Colonic mucosa (tissue), 4 donors: ENCODE measurements at regions not wholly inside any gene's neighbourhood (a gene's known extent, or its start where the extent isn't known, plus 50 kb on each side); places are given as distances from the start of the nearest gene placed in this dataset.

Source experiments
- DNase-seq: peaks from one replicate; pipeline ENCODE4 v3.0.0-alpha.2; 2020
- H3K27ac ChIP-seq: fragments of 200-600 bp; one replicate; pipeline ENCODE4 v1.8.0; 2021
- H3K27me3 ChIP-seq: fragments of 200-600 bp; one replicate; pipeline ENCODE4 v1.8.0; 2021
- H3K36me3 ChIP-seq: fragments of 200-600 bp; one replicate; pipeline ENCODE4 v1.8.0; 2021
- H3K4me1 ChIP-seq: fragments of 200-600 bp; one replicate; pipeline ENCODE4 v1.8.0; 2021; ENCODE audit warnings: mild to moderate bottlenecking
- H3K4me3 ChIP-seq: fragments of 200-600 bp; one replicate; pipeline ENCODE4 v1.8.0; 2021
- H3K9ac ChIP-seq, 2 donors: one replicate each; pipeline ENCODE4 v1.7.0; 2013; ENCODE audit warnings: control low read depth in 2 of 2, low read depth in 2 of 2, low read length in 2 of 2
- H3K9me3 ChIP-seq: fragments of 200-600 bp; one replicate; pipeline ENCODE4 v1.8.0; 2021
- intact Hi-C: fragments of 100-400 bp; cut with DNase I; formaldehyde crosslinking; loops from one replicate; pipeline ENCODE4 v1.14.1; 2022
- TF ChIP-seq, protein P1 (sequence below): fragments of 200-600 bp; IDR thresholded peaks from one replicate; pipeline ENCODE4 v1.8.0; 2022; ENCODE audit warnings: antibody characterized with exemption, mild to moderate bottlenecking
- donor health status: healthy.
- donor health status: DM: no; HTN: no; CAD: no.
- donor health status: DM: no; HTN: no; CAD: no.

DNA sequence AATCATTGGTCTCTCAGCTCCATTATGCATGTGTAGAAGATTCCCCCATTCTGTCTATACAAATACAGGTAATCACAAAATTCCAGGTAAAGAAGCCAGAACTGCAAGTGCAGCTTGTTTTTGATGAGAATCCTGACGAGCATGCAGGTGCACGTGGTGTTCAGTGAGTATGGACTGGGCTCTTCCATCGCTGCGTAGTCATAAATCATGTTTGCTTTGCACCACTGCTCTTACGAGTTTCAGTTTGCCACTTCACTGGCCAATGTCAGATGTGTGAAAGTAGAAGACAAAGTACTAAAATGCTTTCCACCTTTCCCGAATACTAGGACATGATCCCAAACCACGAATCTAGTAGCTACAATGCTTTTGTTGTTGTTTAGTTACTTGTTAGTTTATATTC lies 390.7 kb downstream of the LIG4 start:
- no peak overlapping the region for H3K9ac ChIP-seq
- H3K9me3 ChIP-seq = no peaks in the 10 kb centered on the region
- no peaks in the 10 kb centered on the region for H3K36me3 ChIP-seq
- no peaks in the 10 kb centered on the region for H3K4me1 ChIP-seq
- DNase-seq = no peak
- TF ChIP-seq, protein P1, sequence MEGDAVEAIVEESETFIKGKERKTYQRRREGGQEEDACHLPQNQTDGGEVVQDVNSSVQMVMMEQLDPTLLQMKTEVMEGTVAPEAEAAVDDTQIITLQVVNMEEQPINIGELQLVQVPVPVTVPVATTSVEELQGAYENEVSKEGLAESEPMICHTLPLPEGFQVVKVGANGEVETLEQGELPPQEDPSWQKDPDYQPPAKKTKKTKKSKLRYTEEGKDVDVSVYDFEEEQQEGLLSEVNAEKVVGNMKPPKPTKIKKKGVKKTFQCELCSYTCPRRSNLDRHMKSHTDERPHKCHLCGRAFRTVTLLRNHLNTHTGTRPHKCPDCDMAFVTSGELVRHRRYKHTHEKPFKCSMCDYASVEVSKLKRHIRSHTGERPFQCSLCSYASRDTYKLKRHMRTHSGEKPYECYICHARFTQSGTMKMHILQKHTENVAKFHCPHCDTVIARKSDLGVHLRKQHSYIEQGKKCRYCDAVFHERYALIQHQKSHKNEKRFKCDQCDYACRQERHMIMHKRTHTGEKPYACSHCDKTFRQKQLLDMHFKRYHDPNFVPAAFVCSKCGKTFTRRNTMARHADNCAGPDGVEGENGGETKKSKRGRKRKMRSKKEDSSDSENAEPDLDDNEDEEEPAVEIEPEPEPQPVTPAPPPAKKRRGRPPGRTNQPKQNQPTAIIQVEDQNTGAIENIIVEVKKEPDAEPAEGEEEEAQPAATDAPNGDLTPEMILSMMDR = no peak
- H3K27me3 ChIP-seq = no peaks in the 10 kb centered on the region
- H3K27ac ChIP-seq = no peak overlapping the region
- intact Hi-C loops = no loop called here
- H3K4me3 ChIP-seq = no peak overlapping the region

GRCh38 chr13:107822006-107822405 lies 393.3 kb downstream of the LIG4 start:
- no peak overlapping the region for H3K9ac ChIP-seq
- DNase-seq = no peak
- H3K36me3 ChIP-seq = no peaks in the 10 kb centered on the region
- H3K4me3 ChIP-seq = no peak overlapping the region
- H3K9me3 ChIP-seq = no peaks in the 10 kb centered on the region
- H3K27ac ChIP-seq = no peak overlapping the region
- TF ChIP-seq, protein P1 = no peak
- H3K27me3 ChIP-seq = no peaks in the 10 kb centered on the region
- H3K4me1 ChIP-seq = no peaks in the 10 kb centered on the region
- intact Hi-C loops = no loop called here

- Histone ChIP-seq H3K9ac (no peak overlapping the region), H3K36me3 (no peaks in the 10 kb centered on the region), H3K4me3 (no peak overlapping the region), H3K9me3 (no peaks in the 10 kb centered on the region), H3K27me3 (no peaks in the 10 kb centered on the region), H3K27ac (no peak overlapping the region), H3K4me1 (no peaks in the 10 kb centered on the region)
- DNase-seq = no peak
- intact Hi-C loops = no loop called here
- TF ChIP-seq, protein P1 = no peak
Measured at GRCh38 chr13:107821492-107821891, 393.8 kb downstream of the LIG4 start.

DNA sequence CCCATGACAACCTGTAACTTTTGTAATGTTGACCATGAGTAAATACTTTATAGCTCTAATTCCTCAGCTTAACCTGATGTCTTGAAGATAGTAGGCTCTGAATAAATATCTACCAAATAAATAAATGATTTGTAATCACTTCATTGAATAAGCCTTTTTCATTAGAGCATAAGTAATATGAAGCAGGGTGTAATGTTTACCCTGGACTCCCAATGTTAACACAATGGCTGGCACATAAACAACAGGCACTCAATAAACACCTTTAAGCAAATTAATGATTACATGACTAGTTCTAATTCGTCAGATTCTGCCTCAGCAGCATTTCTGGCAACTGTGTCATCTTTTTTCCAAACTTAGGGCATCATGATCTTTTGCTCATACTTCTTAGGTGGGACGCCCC lies 396.3 kb downstream of the LIG4 start:
- Histone ChIP-seq H3K36me3 (no peaks in the 10 kb centered on the region), H3K9me3 (no peaks in the 10 kb centered on the region), H3K4me3 (no peak overlapping the region), H3K9ac (no peak overlapping the region), H3K27me3 (no peaks in the 10 kb centered on the region), H3K4me1 (no peaks in the 10 kb centered on the region), H3K27ac (no peak overlapping the region)
- TF ChIP-seq, protein P1 = no peak
- DNase-seq = no peak
- intact Hi-C loops = no loop called here

DNA sequence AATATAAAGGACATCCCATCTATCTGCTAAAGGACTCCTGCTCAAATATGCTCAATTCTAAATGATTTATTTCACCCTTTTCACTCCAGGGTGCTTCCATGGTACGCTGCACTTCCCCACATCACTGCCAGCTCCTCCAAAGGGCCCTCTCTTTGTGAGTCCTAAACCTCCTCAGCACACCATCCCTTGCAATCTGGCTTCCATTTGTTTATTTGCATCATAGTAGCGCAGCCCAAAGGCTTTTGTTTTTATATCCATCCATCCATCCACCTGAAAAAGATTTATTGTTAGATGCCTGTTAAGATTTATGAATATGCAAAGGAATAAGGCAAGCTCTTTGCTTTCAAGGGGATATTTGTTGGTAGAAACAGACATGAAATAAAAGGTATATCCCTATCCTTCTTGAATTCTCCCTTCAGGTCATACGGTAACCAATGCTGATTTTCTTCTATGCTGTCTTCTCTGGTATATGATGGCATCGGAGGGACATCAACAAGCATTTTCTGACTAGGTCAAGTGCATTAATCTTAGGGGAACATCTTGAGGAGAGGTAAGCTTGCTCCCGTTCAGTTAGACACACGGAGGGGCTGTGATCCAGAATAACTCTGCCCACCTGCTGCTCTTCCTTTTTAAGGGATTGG lies 397.6 kb downstream of the LIG4 start:
- H3K27ac ChIP-seq = no peak overlapping the region
- H3K4me3 ChIP-seq = no peak overlapping the region
- no peaks in the 10 kb centered on the region for H3K36me3 ChIP-seq
- DNase-seq = no peak
- intact Hi-C loops = no loop called here
- TF ChIP-seq, protein P1 = no peak
- no peaks in the 10 kb centered on the region for H3K9me3 ChIP-seq
- no peak overlapping the region for H3K9ac ChIP-seq
- no peaks in the 10 kb centered on the region for H3K4me1 ChIP-seq
- no peaks in the 10 kb centered on the region for H3K27me3 ChIP-seq
